Bronchial epithelial cell (primary cell): ENCODE measurements at regions not wholly inside any gene's neighbourhood (a gene's known extent, or its start where the extent isn't known, plus 50 kb on each side); places are given as distances from the start of the nearest gene placed in this dataset.

ENCODE experiments used
- DNase-seq: peaks from one replicate; pipeline ENCODE4 v3.0.0-alpha.2; 2010; ENCODE audit warnings: low read depth
- FAIRE-seq: peaks from 2 replicates; lab custom pipeline; 2011; peaks lifted over from hg19 to GRCh38; lab: Jason Lieb, UNC
- H3K27me3 ChIP-seq: 2 replicates; pipeline ENCODE4 v1.5.1; 2011; ENCODE audit warnings: low read length; ENCODE audit not compliant: control insufficient read depth, insufficient read depth
- H3K36me3 ChIP-seq: 2 replicates; pipeline ENCODE4 v1.5.1; 2011; ENCODE audit warnings: low read length; ENCODE audit not compliant: control insufficient read depth, insufficient read depth
- H3K4me3 ChIP-seq: 2 replicates; pipeline ENCODE4 v1.5.1; 2011; ENCODE audit warnings: mild to moderate bottlenecking, low read depth, low read length, control low read depth
- TF ChIP-seq, protein P1 (sequence below): IDR thresholded peaks from 2 replicates; pipeline ENCODE4 v1.5.1; 2011; ENCODE audit warnings: mild to moderate bottlenecking, moderate library complexity, low read length, control low read depth, inconsistent platforms; ENCODE audit not compliant: insufficient read depth, severe bottlenecking

DNA sequence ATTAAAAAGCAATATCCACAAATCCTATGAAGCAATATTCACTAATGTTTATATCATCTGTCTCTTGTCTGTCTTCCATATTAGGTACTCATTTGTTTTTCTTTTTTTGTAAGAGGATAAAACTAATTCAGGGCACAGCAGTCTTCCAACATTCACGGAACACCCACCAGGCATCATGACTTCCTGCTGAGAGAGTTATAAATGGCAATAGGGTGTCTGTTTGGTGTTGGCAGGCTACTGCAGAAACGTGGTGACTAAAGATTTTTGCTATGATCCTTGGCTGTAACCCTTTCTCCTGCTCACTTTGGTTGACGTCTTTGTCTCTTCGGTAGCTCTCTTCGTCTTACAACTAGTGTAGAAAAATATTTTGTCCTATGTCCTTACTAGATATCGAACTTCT lies 860.6 kb upstream of the MGAT4C start:
- no peak overlapping the region for H3K4me3 ChIP-seq
- TF ChIP-seq, protein P1, sequence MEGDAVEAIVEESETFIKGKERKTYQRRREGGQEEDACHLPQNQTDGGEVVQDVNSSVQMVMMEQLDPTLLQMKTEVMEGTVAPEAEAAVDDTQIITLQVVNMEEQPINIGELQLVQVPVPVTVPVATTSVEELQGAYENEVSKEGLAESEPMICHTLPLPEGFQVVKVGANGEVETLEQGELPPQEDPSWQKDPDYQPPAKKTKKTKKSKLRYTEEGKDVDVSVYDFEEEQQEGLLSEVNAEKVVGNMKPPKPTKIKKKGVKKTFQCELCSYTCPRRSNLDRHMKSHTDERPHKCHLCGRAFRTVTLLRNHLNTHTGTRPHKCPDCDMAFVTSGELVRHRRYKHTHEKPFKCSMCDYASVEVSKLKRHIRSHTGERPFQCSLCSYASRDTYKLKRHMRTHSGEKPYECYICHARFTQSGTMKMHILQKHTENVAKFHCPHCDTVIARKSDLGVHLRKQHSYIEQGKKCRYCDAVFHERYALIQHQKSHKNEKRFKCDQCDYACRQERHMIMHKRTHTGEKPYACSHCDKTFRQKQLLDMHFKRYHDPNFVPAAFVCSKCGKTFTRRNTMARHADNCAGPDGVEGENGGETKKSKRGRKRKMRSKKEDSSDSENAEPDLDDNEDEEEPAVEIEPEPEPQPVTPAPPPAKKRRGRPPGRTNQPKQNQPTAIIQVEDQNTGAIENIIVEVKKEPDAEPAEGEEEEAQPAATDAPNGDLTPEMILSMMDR, result no peak
- no peaks in the 10 kb centered on the region for H3K36me3 ChIP-seq
- DNase-seq (no peak), FAIRE-seq (no peak)
- H3K27me3 ChIP-seq, result no peaks in the 10 kb centered on the region

DNA sequence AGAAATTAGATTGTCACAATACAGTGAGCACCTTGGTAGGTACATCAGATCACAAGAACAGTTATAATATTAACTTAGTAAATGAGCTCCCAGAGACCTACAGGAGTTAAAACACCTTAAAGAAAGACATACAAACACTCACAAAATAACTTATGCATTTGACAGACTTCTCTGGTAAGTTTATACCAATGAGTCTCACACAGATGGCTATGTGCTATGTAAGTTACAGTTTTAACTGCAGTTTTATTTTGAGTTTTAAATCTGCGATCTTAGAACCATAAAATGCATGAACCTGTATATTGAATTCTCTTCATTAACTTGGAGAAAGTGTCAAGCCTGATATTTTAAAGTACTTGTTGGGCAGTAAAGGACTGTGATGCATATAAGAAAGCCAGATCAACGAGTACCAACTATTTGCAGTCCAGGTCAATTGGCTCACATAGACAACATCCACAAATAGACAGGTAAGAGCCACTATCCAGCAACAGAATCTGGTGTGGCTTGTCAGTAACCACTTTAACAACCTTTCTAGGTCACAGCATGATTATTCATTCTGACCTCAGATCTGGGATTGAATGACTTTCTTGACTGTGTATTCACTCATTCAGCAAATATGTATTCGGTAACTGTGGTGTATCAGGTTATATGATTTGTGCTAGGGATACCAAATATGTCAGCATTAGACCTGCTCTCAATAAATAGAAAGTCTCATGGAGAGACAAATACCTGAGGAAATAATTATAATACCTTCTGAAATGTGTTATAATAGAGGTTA lies 856.6 kb upstream of the MGAT4C start:
- no peak for FAIRE-seq
- Histone ChIP-seq H3K27me3 (no peaks in the 10 kb centered on the region), H3K36me3 (no peaks in the 10 kb centered on the region), H3K4me3 (no peak overlapping the region)
- peak; percentile 80 for DNase-seq
- TF ChIP-seq, protein P1, result no peak

DNA sequence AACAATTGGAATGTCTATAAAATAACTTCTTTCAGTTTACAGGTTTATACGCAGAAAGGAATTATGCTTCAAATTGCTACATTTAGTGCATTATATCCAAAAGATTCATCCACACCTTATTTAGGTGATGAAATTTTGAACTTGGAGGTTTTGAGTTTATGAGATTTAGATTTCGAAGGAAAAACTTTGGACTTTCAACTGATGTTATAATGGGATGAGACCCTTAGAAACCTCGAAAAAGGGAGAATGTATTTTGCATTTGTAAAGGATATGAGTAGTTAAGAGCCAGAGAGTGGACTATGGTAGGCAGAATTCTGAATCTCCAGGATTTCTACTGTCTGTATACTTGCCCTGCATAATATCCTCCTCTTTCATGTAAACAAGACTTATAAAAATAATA lies 851.6 kb upstream of the MGAT4C start:
- no peak for FAIRE-seq
- DNase-seq, result no peak
- Histone ChIP-seq H3K4me3 (no peak overlapping the region), H3K36me3 (no peaks in the 10 kb centered on the region), H3K27me3 (no peaks in the 10 kb centered on the region)
- TF ChIP-seq, protein P1, result no peak

DNA sequence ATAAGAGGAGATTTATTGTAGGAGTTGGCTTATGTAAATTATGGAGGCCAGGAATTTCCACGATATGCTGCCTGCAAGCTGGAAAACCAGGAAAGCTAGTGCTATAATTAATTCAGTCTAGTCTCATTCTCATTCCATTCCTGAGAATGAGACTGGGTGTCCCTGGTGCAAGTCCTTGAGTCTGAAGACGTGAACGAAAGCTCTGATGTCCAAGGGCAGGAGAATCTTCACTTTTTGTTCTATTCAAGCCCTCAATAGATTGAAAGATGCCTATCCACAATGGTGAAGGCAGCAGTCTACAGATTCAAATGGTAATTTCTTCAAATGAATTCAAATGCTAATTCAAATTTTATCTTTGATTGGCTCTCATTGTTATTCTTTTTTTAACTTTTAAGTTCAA lies 851.1 kb upstream of the MGAT4C start:
- Histone ChIP-seq H3K36me3 (no peaks in the 10 kb centered on the region), H3K4me3 (no peak overlapping the region), H3K27me3 (no peaks in the 10 kb centered on the region)
- FAIRE-seq (no peak), DNase-seq (no peak)
- TF ChIP-seq, protein P1, result no peak

DNA sequence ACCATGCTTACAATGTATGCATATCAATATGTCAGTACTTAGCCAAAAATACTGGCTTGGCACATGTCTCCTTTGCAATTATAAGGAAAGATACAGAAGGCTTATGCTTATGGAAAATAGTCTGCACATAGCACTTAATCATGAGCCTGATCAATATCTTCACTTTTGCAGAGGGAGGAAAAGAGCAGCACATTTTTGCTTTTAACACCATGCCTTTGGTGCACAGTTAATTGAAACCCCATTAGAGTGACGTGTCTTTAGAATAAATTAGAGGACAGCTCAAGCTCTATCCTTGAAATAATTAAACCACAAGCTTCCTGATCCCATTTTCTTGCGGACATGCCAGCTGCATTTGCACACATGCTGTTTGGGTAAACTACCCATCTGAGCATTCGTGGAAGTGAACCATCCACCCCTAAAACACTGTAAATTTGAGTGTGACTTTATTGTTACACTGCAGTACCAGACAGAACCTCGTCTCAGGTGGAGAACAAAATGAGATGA lies 839.9 kb upstream of the MGAT4C start:
- Histone ChIP-seq H3K4me3 (no peak overlapping the region), H3K36me3 (no peaks in the 10 kb centered on the region), H3K27me3 (no peaks in the 10 kb centered on the region)
- DNase-seq, result no peak
- FAIRE-seq, result no peak
- TF ChIP-seq, protein P1, result no peak
